GM19043 (cell line): ENCODE measurements at regions not wholly inside any gene's neighbourhood (a gene's known extent, or its start where the extent isn't known, plus 50 kb on each side); places are given as distances from the start of the nearest gene placed in this dataset.

Source experiments
- ATAC-seq: cut with Tn5 transposase; IDR thresholded peaks from one replicate; pipeline ENCODE4 v1.9.1; 2021; ENCODE audit warnings: low read depth; ENCODE audit not compliant: unreplicated experiment

DNA sequence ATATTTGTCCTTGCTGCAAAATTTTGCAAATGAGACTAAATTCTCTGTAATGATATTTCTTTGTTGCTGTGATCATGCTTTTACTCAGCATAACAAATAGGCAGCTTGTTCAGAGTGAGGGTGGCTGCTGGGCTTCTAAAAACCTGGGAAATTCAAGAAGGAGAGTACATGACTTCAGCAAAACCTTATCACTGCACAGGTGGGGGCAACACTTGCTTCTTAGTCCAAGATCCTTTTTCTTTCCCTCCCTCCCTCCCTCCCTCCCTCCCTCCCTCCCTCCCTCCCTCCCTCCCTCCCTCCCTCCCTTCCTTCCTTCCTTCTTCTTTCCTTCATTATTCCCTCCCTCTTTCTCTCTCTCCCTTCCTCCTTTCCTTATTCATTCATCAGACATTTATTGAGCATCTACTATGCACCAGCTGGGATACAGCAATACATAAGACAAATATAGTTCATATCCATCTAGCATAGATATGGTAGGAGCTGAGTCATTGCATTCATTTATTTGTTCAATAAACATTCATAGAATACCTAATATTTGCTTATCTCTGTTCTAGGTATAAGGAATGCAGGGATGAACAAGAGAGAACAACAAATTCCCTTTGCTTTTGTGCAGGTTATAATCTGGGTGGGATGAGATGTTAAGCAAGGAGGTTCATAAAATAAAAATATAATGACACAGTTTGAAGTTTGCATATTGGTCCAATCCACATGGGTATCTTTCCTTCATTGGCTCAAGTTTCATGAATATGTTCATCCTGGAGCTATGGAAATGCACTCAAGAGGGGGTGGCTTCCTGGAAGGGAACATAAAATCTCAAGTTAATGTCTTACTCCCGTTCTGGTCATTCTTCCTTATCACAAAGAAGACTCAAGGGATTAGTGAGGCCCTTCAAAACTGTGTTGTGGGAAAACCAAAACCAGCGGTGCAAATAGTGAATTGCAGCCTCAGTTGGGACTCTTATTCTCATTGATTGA lies 210.7 kb downstream of the PDCD6IP start:
- ATAC-seq = no peak

DNA sequence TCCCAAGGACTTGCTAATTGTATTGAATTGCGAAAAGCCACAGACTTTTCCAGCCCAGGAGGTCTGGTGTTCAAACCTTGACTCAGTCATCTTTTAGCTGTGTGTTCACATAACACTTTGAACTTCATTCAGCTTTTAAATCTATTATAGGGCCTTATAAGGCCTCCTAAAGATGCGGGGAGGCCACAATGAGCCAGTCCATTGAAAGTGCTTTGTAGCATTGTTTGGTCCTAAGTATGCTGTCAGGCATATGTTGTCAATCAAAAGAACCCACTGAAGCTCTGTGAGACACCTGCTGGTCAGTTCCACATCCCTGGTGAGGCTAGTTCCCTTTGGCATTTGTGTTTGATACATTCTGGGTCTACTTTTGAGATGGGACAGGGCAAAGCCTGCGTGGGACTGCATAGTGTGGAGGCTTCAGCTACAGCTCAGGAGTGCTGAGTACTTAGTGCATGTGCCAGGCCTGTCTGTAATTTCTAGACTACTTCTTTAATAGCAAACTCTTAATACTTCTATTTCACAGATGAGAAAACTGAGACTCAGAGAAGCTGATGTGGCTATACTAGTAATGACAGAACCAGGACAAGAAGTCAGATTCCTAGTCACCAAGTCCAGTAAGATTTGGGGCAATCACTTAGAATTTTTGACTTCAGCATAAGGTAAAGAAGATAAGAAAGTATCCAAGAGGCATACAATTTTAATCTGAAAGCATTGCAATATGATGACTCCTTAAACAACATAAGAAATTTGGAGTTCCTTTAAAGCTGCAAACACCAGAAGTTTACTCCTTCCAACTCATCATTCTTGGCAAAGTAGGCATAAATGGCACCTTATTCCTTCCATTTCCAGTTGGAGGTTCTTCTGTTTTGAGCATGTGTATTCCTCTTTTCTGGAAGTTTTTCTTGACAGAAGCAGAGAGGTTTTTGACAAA lies 213.0 kb downstream of the PDCD6IP start:
- ATAC-seq = no peak

DNA sequence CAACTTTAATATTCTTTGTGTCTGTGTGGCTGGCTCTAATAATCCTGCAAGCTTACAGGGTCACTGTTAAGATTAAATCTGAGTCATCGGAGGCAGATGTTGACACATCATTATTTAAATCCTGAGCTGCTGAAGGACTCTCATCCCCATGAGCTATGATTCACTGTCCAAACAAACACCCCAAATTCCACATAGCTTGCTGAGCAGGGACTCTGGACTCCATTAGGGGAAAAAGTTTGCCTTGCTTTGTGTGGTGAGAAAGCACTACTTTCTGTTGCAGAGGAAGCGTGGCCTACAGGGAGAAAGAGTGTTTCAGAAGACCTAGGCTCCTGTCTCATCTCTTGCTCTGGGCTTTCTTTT lies 213.7 kb downstream of the PDCD6IP start:
- no peak for ATAC-seq

DNA sequence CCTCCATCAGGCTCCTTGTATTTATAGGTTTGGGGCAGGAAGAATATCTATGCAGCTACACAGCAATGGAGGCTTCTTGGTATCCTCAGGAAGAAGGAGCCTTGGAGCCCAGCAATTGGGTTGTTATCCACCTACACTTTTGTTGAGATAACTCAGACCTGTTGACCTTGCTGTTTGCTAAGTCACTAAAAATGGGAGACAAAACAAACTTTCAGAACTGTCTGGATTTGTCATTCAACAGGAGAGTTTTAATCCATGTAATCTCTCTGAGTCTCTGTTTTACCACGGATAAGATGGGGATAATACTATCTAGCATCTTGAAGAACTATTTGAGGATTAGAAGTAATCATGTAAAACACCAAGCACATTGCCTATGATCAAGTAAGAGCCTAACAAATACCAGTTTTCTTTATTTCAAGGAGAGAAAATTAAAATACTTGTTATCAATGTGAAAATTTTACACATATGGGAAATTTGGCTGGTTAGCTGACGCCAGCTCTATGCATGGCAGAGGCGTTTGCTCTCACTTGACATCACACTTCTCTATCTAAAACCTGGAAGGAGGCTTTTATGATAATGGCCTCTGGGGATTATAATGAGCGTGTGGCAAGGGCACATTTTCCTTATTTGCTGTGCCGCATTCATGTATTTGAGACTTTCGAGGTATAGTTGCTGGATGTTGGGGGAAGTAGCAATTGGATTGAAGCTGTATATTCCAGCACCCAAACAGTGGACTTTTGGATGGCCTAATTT lies 215.6 kb downstream of the PDCD6IP start:
- no peak for ATAC-seq

DNA sequence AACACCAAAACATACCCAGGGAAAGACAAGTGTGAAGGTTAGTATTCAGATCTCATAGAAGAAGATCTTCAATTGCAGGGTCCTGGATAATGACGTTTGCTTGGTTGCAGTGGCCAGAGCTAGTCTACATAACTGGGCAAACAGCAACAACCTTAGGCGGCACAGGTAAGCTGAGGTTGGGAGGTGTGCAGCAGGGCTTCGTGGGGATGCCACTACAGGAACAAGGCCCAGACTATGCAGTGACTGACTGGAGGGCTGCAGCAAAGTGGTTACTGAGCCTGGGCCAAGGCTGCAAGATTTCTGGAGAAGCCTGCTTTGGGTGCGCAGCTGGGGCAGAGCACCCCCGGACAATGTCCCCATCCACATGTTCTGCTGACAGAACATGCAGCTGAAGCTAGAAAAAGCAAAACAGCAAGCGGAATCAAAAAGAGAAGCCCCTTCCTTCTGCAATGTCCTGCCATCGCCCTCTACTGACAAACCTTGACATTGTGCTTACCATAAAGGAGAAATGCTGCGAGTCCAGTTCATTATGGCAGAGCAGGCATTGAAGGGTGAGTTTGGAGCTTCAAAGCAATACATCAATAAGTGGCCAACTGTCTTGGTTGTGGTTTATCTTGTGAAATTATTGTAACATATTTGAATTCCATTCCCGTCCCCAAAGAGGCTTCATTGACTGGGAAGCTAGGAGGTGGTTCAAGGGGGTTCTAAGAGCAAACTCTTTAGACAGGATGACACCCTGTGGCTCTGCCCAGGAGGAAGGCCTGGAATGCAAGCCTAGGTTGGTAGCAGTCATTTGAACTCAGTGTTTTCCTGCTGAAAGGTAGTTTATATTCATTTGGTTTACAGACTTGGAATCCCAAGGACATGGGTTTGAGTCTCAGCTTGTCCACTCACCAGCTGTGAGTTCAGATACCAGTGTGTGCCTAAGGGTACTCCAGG lies 217.0 kb downstream of the PDCD6IP start:
- no peak for ATAC-seq

DNA sequence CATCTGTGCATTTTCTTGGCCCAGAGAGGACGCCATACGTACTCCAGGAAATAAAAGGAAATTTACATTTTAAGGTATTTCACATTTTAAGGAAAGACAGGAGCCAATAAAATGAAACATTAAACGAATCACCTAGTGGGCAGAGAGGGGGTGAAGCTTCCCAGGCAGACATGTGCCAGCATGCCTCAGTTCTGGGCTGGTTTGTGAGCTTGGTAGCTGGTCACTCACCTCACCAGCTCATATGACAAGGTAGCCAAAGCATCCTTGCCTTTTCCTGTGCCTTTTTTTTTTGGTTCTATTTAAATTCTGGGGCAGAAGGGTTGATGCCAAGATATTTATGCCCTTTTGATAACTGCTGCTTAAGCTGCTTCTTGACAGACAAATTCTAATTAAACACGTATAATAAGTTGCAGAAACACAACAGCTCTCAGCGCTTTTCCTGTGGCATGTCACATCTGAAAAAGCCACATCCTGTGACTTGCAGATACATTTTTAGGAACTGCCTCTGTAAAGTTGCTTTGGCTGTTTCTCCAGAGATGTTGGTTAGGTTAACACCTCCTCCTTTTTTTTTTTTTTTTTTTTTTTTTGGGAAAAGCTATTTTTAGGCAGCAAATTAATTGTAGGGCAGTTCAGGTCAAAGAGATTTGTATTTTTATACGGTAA lies 218.6 kb downstream of the PDCD6IP start:
- peak; percentile 58 for ATAC-seq

DNA sequence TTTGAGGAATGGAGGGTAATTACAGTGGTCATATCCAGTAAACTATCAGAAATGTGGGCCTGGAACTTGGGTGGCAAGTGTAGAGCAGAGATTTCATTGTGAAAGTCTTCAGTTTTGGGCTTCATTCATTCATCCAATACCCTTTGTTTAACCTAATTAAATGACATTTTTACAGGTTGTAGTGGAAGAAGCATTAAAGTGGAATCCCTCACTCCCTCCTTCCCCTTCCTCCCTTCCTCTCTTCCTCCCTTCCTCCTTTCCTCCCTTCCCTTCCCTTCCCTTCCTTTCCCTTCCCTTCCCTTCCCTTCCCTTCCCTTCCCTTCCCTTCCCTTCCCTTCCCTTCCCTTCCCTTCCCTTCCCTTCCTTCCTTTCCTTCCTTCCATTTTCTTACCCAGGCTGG lies 219.3 kb downstream of the PDCD6IP start:
- no peak for ATAC-seq

DNA sequence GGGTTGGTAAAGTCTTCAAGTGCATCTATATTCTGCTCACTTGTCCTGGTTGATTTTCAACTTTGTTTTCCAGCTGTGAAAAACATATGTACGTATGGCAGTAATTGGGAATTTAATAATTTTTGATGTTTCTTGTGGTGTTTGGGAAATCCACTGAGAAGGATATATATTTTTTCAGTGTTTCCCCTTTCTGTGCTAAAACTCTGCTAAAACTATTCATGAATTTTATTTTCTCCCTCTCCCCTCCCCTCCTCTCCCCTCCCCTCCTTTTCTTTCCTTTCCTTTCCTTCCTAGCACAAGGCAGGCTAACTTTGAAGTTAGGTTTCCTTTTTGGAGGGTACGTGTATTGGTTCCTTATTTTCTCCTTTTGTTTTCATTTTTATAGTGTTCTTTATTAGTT lies 220.7 kb downstream of the PDCD6IP start:
- ATAC-seq = no peak

DNA sequence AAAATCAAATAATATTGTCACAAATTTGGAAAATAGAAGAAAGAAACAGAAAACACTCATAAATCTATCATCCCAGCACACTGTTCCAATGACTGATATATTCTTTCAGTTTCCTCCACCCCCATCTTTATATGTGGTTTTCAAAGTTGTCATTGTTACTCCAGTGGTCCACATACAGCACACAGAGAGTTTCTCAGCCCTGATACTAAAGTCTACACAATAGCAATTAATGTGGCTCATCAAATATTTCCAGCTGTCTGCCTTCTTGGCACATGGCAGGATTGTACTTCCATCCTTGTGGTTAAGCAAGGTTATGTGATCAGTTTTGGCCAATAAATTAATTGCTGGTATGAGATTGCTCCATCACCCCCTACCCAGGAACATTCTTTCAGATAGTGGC lies 221.7 kb downstream of the PDCD6IP start:
- ATAC-seq = no peak

DNA sequence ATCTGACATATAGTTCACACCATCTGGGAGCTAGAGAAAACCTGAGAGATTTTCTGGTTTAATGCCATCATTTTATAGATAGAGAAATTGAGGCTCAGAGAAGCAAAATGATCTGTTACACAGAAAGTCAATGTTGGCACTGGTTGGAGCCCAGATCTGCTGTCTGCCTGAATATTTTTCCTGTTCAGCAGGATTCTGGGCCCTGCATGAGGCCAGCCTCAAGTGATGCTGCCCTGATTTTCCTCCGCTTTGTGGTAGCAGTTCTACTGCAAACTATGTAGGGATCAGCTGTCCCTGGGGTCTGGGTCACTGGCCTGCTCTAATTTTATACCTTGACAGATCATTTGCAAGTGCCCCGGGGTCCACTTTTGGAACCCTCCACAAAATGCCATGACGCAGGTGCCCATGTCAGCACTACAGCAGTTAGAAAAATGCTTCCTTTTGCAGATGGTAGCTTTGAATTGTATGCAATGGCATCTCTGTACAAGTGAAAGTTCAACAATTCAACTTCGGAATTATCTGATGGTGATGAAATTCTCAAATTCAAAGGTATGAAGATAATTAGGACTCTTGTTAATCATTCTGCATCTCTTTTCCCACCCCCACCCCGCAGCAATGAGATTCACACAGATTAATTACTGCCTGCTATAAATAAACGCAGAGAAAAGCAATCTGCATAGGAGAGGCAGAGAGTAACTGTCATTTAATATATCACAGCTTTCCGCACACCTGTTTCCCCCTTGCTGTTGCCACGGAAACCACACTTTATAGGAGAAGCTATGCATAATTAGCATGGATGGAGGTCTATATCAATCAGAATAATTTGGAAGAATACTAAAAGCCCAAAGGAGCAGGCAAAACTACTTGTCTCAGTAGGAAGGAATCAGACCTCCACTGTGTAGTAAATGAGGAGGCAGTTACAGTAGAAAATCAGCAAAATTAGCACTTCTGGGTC lies 222.6 kb downstream of the PDCD6IP start:
- ATAC-seq = no peak

DNA sequence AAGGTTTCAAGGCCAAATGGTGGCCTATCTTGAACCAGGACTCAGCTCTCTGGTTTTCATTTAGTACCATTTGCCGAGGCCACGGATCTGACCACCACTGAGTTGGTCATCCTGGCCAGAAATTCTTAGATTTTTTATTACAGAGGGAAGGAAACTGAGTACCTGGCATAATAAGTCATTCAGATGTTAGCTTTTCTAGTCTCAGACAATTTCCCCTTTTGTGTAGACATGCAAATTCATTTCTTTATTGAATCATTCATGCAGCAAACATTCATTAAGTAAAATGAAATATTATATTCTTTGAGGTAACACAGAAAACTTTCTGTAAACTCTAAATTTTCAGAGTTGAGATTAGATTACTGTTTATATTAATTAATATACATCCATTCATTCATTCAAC lies 223.7 kb downstream of the PDCD6IP start:
- ATAC-seq = no peak

DNA sequence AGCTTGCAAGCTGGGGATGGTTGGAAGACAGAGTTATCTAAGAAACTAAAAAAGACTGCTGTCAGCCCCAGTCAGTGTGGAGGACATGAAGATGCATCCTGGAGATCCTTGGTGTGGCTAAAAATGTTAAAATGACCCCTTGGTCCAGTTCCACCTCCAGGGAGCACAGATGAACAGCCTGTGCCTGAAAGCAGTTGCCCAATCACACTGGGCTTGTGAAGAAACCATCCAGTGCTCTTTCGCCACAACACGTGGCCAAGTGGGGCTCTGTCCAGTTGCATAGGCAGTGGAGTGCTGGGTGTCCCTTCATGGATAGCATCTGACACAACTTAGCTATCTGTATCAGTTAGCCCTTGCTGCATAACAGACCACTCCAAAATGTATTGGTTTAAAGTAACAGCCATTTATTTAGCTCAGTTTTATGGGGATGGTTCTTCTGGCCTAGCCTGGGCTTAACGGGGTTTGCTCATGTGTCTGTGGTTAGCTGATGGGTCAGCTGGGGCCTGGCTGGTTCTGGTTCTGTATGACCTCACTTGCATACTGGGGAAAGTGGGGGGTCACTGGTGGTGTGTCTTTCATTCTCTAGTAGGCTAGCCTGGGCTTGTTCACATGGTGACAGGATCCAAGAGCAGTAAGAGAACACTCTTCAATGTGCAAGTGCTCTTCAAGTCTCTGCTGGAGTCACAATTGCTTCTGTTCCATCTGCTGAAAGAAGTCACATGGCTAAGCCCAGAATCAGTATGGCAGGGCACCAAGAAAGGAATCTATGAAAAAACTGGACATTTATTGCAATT lies 226.2 kb downstream of the PDCD6IP start:
- no peak for ATAC-seq

DNA sequence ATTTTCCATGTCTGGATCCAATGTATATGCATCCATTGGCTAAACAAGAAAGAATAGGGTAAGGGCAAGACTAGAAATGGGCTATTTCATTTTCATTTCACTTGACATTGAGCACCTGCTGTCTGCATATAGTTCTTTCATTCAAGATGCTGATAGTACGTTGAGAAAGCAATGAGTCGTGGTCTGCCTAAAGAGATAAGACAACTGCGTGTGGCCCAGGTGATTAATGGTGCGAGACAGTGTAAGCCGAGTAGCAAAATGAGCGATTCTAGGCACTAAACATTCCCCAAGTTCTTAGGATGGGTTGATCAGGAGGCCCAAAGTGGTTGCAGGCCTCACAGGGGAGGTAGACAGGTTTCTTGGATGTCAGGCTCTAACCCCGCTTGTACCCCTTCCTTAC lies 235.4 kb downstream of the PDCD6IP start:
- ATAC-seq = no peak

DNA sequence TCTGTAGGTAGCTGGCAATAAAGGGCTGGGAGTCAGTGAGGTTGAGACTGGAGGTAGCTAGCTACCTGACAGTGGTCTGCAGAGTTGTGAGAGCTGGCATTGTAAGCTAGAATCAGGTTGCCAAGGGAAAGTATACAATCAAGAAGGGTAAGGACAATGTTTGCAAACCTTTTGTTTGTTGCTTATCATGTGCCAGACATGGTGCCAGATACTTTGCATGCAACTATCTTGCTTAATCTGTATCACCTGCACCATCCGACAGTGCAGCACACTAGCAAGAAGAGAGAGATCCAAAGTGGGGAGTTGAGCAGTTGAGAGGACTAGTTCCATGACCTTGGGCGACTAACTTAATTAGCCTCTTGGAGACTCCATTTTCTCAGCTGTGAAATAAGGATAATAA lies 236.4 kb downstream of the PDCD6IP start:
- no peak for ATAC-seq

DNA sequence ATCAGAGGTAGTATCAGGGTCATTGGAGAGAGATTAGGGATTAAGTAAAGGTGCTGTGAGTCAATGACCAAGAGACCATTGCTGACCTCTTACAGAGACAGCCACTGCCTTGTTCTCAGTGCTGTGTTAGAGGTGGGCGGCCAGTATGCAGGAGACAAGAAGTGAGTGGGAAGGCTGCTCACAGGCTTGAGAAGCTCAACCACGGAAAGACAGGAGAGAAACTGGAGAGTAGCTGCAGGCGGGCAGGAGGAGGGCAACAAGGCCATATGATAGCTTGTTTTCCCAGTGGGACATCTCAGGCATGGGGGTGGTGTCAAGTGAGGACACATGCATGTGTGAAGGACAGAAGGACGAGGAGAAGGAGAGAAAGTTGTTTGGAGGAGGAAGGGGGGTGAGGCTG lies 237.3 kb downstream of the PDCD6IP start:
- ATAC-seq = no peak

DNA sequence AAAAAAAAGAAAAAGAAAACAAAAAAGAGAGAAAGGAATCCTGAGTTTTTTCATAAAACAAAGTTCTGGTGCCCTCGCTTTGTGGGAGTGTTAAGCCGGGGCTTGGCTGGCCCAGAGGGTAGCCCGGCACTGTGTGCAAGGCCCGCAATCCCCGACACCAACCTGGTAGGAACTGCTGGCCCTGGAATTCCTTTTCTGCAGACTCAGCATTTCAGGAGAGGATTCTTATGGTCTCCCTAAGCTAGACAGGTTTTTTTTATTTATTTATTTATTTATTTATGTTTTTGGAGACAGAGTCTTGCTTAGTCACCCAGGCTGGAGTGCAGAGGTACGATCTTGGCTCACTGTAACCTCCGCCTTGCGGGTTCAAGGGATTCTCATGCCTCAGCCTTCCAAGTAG lies 238.8 kb downstream of the PDCD6IP start:
- no peak for ATAC-seq

DNA sequence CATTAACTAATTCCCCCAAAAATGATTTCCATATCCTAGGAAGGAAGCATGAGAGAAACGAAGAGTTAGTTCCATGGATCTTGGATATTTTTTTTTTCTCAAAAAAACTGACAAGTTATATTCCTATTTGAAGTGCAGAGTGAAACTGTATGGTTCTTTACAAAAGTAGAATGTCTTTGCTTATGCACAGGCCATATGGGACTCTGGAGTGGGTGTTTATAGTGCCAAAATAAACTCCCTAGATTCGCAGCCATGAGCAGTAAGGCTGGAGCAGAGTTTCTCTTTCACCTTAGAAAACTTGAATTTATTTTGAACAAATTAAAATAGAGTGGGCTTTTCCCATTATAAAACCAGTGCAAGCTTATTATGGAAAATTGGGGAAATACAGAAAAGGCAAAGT lies 239.7 kb downstream of the PDCD6IP start:
- no peak for ATAC-seq
